SU-DHL-6 (cell line): ENCODE measurements at regions not wholly inside any gene's neighbourhood (a gene's known extent, or its start where the extent isn't known, plus 50 kb on each side); places are given as distances from the start of the nearest gene placed in this dataset.

Experiments used
- H2AFZ ChIP-seq: fragments of 200-600 bp; sonication (generic); 2 replicates; pipeline ENCODE4 v1.6.1; 2014; ENCODE audit warnings: low read depth, mild to moderate bottlenecking, moderate library complexity, mixed read lengths, antibody characterized with exemption, low read length; ENCODE audit not compliant: severe bottlenecking
- H3F3A ChIP-seq: fragments of 200-600 bp; shearing (Covaris generic); 2 replicates; pipeline ENCODE4 v1.6.0; 2016; ENCODE audit warnings: antibody characterized with exemption, mild to moderate bottlenecking; ENCODE audit not compliant: insufficient read depth
- H3K27ac ChIP-seq: fragments of 200-600 bp; sonication (generic); 2 replicates; pipeline ENCODE4 v1.5.1; 2016; ENCODE audit warnings: low read depth, mild to moderate bottlenecking, low read length, moderate library complexity, mixed read lengths
- H3K27me3 ChIP-seq: fragments of 200-600 bp; sonication (generic), shearing (Covaris generic); 2 replicates; pipeline ENCODE4 v1.6.0; 2014; ENCODE audit warnings: mild to moderate bottlenecking, low read length
- H3K36me3 ChIP-seq: fragments of 200-600 bp; sonication (generic); 2 replicates; pipeline ENCODE4 v1.6.1; 2014; ENCODE audit warnings: mild to moderate bottlenecking, low read length, mixed read lengths
- H3K4me2 ChIP-seq: fragments of 300-600, 200-600 bp; shearing (Covaris generic), sonication (generic); 2 replicates; pipeline ENCODE4 v1.6.0; 2014; ENCODE audit warnings: low read length, low read depth, mild to moderate bottlenecking; ENCODE audit not compliant: poor library complexity, severe bottlenecking
- H3K4me3 ChIP-seq: fragments of 200-600 bp; sonication (generic); 2 replicates; pipeline ENCODE4 v1.5.1; 2014; ENCODE audit warnings: antibody characterized with exemption, low read length, mild to moderate bottlenecking, mixed read lengths; ENCODE audit not compliant: insufficient read depth, poor library complexity, severe bottlenecking
- H3K79me2 ChIP-seq: fragments of 200-600 bp; sonication (generic); 2 replicates; pipeline ENCODE4 v1.6.1; 2014; ENCODE audit warnings: mild to moderate bottlenecking, low read length, moderate library complexity; ENCODE audit not compliant: insufficient read depth
- H3K9ac ChIP-seq: fragments of 200-600 bp; sonication (generic); 2 replicates; pipeline ENCODE4 v1.7.0; 2014; ENCODE audit warnings: mild to moderate bottlenecking, low read length
- H3K9me2 ChIP-seq: fragments of 200-600 bp; sonication (generic); replicated peaks from 2 replicates; pipeline ENCODE4 v1.6.1; 2014; ENCODE audit warnings: low read length; ENCODE audit not compliant: insufficient read depth
- H3K9me3 ChIP-seq: fragments of 200-600 bp; sonication (generic); 2 replicates; pipeline ENCODE4 v1.6.1; 2014; ENCODE audit warnings: low read length, mixed read lengths; ENCODE audit not compliant: insufficient read depth
- H4K20me1 ChIP-seq: fragments of 200-600 bp; sonication (generic); 2 replicates; pipeline ENCODE4 v1.6.1; 2014; ENCODE audit warnings: low read depth, mild to moderate bottlenecking, antibody characterized with exemption, low read length, moderate library complexity, mixed read lengths
- CTCF ChIP-seq: fragments of 200-600 bp; sonication (generic); IDR thresholded peaks from one replicate; pipeline ENCODE4 v1.5.1; 2017; ENCODE audit warnings: antibody characterized with exemption, mild to moderate bottlenecking, low read length, moderate library complexity; ENCODE audit not compliant: insufficient read depth, poor library complexity, severe bottlenecking
- EZH2phosphoT487 ChIP-seq: fragments of 200-600 bp; sonication (generic), shearing (Covaris generic); conservative IDR thresholded peaks from 2 replicates; pipeline ENCODE4 v1.6.1; 2018; ENCODE audit warnings: mild to moderate bottlenecking, antibody characterized with exemption, low read length, moderate library complexity, mixed read lengths

GRCh38 chr6:44530910-44531234, 143.4 kb downstream of the CDC5L start:
- no peak overlapping the region for H3K27ac ChIP-seq
- H3K9me3 ChIP-seq: no peaks in the 10 kb centered on the region
- H3K4me2 ChIP-seq: no peak overlapping the region
- TF ChIP-seq EZH2phosphoT487 (no peak), CTCF (no peak)
- H2AFZ ChIP-seq: no peak overlapping the region
- H3K9ac ChIP-seq: no peak overlapping the region
- H3F3A ChIP-seq: no peaks in the 10 kb centered on the region
- no peaks in the 10 kb centered on the region for H4K20me1 ChIP-seq
- no peaks in the 10 kb centered on the region for H3K27me3 ChIP-seq
- no peaks in the 10 kb centered on the region for H3K79me2 ChIP-seq
- no peaks in the 10 kb centered on the region for H3K9me2 ChIP-seq
- H3K36me3 ChIP-seq: no peaks in the 10 kb centered on the region
- no peak overlapping the region for H3K4me3 ChIP-seq

- H3K4me2 ChIP-seq: no peak overlapping the region
- no peaks in the 10 kb centered on the region for H3K36me3 ChIP-seq
- H3K9me2 ChIP-seq: no peaks in the 10 kb centered on the region
- no peaks in the 10 kb centered on the region for H3F3A ChIP-seq
- no peaks in the 10 kb centered on the region for H4K20me1 ChIP-seq
- H3K9me3 ChIP-seq: no peaks in the 10 kb centered on the region
- no peak overlapping the region for H2AFZ ChIP-seq
- H3K9ac ChIP-seq: no peak overlapping the region
- H3K27me3 ChIP-seq: no peaks in the 10 kb centered on the region
- H3K79me2 ChIP-seq: no peaks in the 10 kb centered on the region
- no peak overlapping the region for H3K4me3 ChIP-seq
- H3K27ac ChIP-seq: no peak overlapping the region
- TF ChIP-seq EZH2phosphoT487 (no peak), CTCF (no peak)
These were observed 144.0 kb downstream of the CDC5L start for GRCh38 chr6:44531442-44532015.

GRCh38 chr6:44533421-44533820, 145.9 kb downstream of the CDC5L start:
- H3K9me2 ChIP-seq: no peaks in the 10 kb centered on the region
- no peak overlapping the region for H3K9ac ChIP-seq
- H3K9me3 ChIP-seq: no peaks in the 10 kb centered on the region
- no peak overlapping the region for H3K4me3 ChIP-seq
- H3K36me3 ChIP-seq: no peaks in the 10 kb centered on the region
- no peak overlapping the region for H2AFZ ChIP-seq
- TF ChIP-seq CTCF (no peak), EZH2phosphoT487 (no peak)
- H3K79me2 ChIP-seq: no peaks in the 10 kb centered on the region
- no peaks in the 10 kb centered on the region for H3F3A ChIP-seq
- no peak overlapping the region for H3K4me2 ChIP-seq
- no peak overlapping the region for H3K27ac ChIP-seq
- no peaks in the 10 kb centered on the region for H4K20me1 ChIP-seq
- H3K27me3 ChIP-seq: no peaks in the 10 kb centered on the region
